GM12892 (cell line): ENCODE measurements at regions not wholly inside any gene's neighbourhood (a gene's known extent, or its start where the extent isn't known, plus 50 kb on each side); places are given as distances from the start of the nearest gene placed in this dataset.

Experiments used
- POLR2A ChIP-seq: IDR thresholded peaks from 2 replicates; pipeline ENCODE4 v1.6.1; 2011; ENCODE audit warnings: low read depth, low read length, control low read depth
- TAF1 ChIP-seq: IDR thresholded peaks from 2 replicates; pipeline ENCODE4 v1.6.1; 2011; ENCODE audit warnings: low read depth, mild to moderate bottlenecking, control low read depth, low read length, borderline replicate concordance

- no peak for TF ChIP-seq TAF1
- TF ChIP-seq POLR2A = no peak
Observed at GRCh38 chr1:162942916-162943559, 82.1 kb upstream of the CCDC190 start.
